Femur (tissue), 1 donor: ENCODE measurements at regions not wholly inside any gene's neighbourhood (a gene's known extent, or its start where the extent isn't known, plus 50 kb on each side); places are given as distances from the start of the nearest gene placed in this dataset.
"Not testable (repeated sequence)": the region's sequence is repeated elsewhere in the genome, so short reads cannot be mapped to it uniquely, and the experiment has no call there.

Experiments used
- DNase-seq: peaks from one replicate; pipeline ENCODE4 v3.0.0-alpha.2; 2017

GRCh38 chr2:126117886-126118285 lies 538.1 kb upstream of the GYPC start:
- no peak for DNase-seq

DNA sequence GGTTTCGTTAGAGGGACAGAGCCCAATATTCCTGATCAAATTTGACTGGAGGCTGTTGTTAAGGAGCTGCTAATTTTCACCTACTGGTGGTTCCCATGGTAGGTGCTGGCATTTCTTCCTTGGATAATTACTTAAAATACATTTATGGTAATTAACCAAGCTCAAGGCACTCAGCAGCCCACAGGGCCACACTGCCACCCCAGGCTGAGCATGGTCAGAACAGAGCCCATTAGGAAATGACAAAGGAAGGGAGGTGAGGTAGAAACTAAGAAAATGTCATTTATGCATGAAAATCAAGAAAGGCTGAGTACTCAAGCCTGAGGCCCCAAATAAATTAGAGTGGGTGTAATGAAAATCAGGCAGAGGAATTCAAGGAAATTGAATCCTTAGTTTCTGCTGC lies 510.2 kb upstream of the GYPC start:
- no peak for DNase-seq

DNA sequence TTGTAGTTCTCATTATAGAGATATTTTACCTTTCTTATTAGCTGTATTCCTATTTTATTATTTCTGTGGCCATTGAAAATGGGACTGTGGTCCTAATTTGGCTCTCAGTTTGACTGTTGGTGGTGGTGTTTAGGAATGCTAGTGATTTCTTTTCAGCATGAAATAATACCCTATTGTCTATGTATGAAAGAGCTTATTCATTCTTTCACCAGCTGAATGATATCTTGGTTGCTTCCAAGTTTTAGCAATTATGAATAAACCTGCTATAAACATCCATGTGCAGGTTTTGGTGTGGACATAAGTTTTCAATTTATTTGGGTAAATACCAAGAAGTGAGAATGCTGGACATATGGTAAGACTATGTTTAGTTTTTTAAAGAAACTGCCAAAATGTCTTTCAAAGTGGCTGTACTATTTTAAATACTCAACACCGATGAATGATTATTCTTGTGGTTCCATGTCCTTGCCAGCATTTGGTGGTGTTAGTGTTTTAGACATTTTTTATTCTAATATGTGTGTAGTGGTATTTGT lies 501.6 kb upstream of the GYPC start:
- no peak for DNase-seq

DNA sequence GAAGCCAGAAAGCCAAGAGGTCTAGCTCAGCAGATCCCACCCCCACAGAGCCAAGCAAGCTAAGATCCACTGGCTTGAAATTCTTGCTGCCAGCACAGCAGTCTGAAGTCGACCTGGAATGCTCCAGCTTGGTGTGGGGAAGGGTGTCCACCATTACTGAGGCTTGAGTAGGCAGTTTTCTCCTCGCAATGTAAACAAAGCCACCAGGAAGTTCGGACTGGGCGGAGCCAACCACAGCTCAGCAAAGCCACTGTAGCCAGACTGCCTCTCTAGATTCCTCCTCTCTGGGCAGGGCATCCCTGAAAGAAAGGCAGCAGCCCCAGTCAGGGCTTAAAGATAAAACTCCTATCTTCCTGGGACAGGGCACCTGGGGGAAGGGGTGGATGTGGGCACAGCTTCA lies 495.0 kb upstream of the GYPC start:
- not testable (repeated sequence) for DNase-seq

DNA sequence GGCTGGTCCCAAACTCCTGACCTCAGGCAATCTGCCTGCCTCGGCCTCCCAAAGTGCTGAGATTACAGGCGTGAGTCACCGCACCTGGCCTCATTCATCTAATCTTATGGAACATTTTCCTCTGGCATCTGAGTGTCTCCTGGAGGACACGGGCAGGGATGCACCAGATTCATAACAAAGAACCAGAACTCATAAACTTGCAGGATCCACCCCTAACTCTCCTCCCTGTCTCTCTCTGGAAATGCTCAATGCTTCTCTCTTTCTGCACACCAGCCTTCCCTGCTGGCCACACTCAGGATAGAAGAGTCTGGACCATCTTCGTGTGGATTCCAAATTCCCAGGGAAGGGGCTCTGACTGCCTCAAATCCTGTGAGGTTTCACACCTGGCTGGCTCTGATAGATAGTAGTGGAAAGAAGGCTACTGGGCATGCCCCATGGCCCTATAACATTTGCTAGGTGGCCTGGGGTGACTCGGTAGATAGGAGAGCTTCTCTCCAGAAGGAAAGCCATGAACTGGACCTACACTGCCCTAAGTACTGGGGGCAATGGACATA lies 483.2 kb upstream of the GYPC start:
- no peak for DNase-seq

GRCh38 chr2:126175222-126175621 lies 480.7 kb upstream of the GYPC start:
- no peak for DNase-seq

- no peak for DNase-seq
These were observed 478.5 kb upstream of the GYPC start for GRCh38 chr2:126177479-126177878.

- no peak for DNase-seq
These were observed 468.3 kb upstream of the GYPC start for GRCh38 chr2:126187668-126188067.

DNA sequence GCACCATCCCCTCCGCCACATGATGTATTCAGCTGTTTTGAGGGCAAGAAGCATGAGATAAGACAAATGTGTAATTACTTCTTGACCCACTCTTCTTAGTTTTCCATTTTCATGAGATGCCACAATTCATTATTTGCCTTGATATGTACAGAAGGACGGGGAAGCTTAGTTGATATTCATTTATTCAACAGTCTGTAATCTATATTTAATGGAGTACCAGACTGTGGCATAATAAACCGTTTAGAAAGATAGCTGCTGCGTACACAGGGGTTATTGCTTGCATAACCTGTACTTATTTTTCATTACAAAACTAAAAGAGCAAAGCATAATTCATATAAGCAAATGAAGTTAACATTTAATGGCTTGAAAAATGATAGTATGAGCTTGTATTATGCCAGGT lies 466.4 kb upstream of the GYPC start:
- no peak for DNase-seq

DNA sequence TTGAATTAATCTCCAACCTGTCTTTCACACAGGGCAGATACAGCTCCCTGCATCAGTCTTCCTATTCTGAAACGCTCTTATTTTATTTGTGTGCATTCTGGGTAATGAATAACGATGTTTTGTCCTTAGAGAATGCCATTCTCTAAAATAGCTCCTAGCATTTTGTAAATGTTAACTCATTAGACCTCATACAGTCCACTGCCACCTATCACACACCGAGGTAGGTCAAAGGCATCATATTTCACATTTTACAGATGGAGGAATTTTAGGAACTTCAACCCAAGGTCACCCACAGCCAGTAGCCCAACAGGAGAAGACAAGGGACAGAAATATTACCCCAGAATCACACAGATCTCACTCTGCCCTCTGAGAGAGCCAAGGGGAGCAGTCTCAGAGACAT lies 455.4 kb upstream of the GYPC start:
- DNase-seq, result no peak

DNA sequence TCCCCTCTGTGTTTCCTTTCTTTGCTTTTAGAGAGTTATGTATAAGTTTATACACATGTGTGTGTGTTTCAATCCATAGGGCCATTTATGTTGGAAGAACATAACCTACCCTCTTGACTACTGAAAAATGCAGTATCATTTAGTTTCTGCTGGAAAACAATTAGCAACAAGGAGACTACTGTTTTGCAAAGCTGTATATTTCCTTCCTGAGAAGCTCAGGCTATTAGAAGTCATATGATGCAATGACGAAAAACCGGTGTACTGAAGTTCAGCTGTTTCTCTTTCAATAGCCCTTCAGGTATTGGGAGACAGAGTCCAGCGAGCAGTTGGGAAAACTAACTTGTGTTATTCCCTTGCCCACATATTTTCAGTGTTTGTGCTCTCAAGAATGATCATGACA lies 447.7 kb upstream of the GYPC start:
- no peak for DNase-seq

DNA sequence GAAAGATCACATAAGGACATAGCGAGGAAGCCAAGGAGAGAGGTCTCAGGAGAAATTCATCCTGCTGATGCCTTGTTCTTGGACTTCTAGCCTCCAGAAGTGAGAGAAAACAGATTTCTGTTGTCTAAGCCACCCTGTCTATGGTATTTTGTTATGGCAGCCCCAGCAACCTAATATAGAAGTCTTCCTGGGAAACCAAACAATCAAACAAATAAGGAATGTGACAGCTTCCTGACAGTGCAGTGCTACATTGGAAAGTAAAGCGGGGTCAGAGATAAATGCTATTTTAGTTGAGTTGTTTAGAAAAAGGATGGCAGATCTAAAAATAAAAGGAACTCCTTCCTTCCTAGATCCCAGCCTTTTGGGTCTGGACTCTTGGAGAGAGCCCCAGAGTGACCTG lies 443.2 kb upstream of the GYPC start:
- no peak for DNase-seq

DNA sequence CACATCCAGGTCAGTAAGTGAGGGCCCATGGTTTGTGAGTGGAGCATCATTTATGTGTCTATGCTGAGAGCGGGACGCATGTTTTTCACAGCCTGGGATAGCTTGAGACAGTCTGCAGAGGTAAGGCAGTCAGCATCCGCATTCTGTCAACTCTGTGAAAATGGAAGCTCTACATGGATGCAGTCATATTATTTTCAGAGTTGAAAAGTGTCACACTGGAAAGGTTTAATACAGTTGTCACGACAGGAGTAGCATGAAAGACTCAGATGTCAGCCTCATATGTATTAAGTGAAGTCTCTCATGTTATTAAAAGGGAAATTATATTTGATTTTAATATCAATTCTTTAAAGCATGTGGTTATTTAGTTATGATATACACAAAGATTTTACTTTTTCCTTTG lies 436.9 kb upstream of the GYPC start:
- no peak for DNase-seq

GRCh38 chr2:126220331-126220730 lies 435.6 kb upstream of the GYPC start:
- no peak for DNase-seq

DNA sequence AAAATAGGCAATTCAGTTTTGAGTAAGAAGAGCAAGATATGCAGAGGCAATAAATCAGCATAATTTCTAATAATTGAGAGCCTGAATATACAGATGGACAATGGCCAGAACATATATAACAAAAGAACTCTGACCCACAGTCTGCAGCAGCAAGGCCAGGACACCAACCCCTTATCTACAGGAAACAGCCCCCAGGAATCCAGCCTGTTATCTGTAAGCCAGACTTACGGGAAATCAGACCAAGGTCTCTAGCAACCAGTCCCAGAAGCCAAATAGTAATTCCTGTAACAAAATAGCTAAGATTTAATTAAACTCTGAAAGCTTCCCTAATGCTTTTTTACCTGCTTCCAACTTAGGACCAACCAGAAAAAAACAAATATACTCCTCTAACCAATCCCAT lies 434.5 kb upstream of the GYPC start:
- no peak for DNase-seq

- no peak for DNase-seq
These were observed 433.7 kb upstream of the GYPC start for GRCh38 chr2:126222278-126222677.

- no peak for DNase-seq
These were observed 431.2 kb upstream of the GYPC start for GRCh38 chr2:126224776-126225175.

- DNase-seq, result no peak
These were observed 428.7 kb upstream of the GYPC start for GRCh38 chr2:126227250-126227649.

DNA sequence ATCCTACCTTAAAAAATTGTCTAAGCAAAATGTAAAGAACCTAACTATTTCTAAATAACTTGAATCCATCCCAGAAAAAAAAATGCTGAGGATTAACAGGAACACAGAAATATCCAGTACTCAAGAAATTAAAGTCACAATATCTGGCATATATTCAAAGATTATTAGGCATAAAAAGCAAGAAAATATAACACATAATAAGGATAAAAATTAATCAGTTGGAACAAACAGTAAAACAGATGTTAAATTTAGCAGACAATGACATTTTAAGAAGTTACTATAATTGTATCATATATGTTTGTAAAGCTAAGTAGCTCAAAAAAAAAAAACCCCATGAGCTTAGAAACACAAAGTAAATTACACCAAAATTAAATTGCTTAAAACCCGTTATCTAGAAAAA lies 427.4 kb upstream of the GYPC start:
- DNase-seq, result no peak

GRCh38 chr2:126238251-126238650 lies 417.7 kb upstream of the GYPC start:
- no peak for DNase-seq

GRCh38 chr2:126239320-126239955 lies 416.5 kb upstream of the GYPC start:
- DNase-seq, result no peak

- no peak for DNase-seq
These were observed 415.0 kb upstream of the GYPC start for GRCh38 chr2:126241001-126241400.

- DNase-seq, result no peak
These were observed 414.5 kb upstream of the GYPC start for GRCh38 chr2:126241411-126241810.

- peak; percentile 31 for DNase-seq
These were observed 411.0 kb upstream of the GYPC start for GRCh38 chr2:126244937-126245336.

DNA sequence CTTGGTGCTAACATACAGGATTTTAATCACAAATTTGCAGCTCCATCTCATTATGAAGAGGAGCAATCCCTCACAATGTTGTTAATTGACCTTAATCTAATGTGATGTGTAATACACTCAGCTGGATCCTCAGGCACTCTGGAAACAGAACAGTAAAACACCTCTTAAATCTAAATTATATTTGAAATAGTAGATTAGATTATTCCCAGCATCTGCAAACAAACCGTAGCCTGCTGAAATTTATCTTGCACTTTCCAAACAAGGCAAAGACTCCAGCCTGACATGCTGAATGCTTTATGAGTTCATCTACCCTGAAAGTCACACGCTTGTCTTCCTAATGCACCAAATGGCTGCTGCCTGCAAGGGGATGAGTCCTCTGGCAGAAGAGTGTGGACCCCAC lies 402.3 kb upstream of the GYPC start:
- DNase-seq, result no peak
